IMR-90 (cell line): ENCODE measurements at regions not wholly inside any gene's neighbourhood (a gene's known extent, or its start where the extent isn't known, plus 50 kb on each side); places are given as distances from the start of the nearest gene placed in this dataset.

ENCODE experiments used
- CEBPB ChIP-seq: IDR thresholded peaks from 2 replicates; pipeline ENCODE4 v1.6.1; 2012; ENCODE audit warnings: low read depth, low read length, improper control_type of control experiment
- CHD1 ChIP-seq: IDR thresholded peaks from 2 replicates; pipeline ENCODE4 v1.6.1; 2012; ENCODE audit warnings: low read depth, low read length, improper control_type of control experiment
- MAZ ChIP-seq: IDR thresholded peaks from 2 replicates; pipeline ENCODE4 v1.6.1; 2012; ENCODE audit warnings: low read depth, mild to moderate bottlenecking, low read length, improper control_type of control experiment, moderate library complexity, borderline replicate concordance
- MXI1 ChIP-seq: IDR thresholded peaks from 2 replicates; pipeline ENCODE4 v1.6.1; 2012; ENCODE audit warnings: low read depth, mild to moderate bottlenecking, low read length, moderate library complexity, borderline replicate concordance
- NFE2L2 ChIP-seq: fragments of 150-350 bp; IDR thresholded peaks from 2 replicates; pipeline ENCODE4 v1.6.1; 2016; ENCODE audit warnings: low read depth, mild to moderate bottlenecking, low read length
- POLR2A ChIP-seq: IDR thresholded peaks from 2 replicates; pipeline ENCODE4 v1.6.1; 2012; ENCODE audit warnings: mild to moderate bottlenecking, low read depth, low read length
- RFX5 ChIP-seq: IDR thresholded peaks from 2 replicates; pipeline ENCODE4 v1.8.0; 2012; ENCODE audit warnings: low read depth, mild to moderate bottlenecking, low read length, moderate library complexity
- SMC3 ChIP-seq: fragments of 150-350 bp; IDR thresholded peaks from 2 replicates; pipeline ENCODE4 v1.6.1; 2016; ENCODE audit warnings: low read depth, mild to moderate bottlenecking, antibody characterized with exemption, low read length, moderate library complexity
- TF ChIP-seq, protein P1 (sequence below): conservative IDR thresholded peaks from 2 replicates; pipeline ENCODE4 v1.5.1; 2012; ENCODE audit warnings: mild to moderate bottlenecking, low read depth, low read length, improper control_type of control experiment
- TF ChIP-seq, protein P2 (sequence below): fragments of 150-350 bp; IDR thresholded peaks from 2 replicates; pipeline ENCODE4 v1.6.1; 2016; ENCODE audit warnings: low read depth, mild to moderate bottlenecking, low read length, moderate library complexity, borderline replicate concordance
- TF ChIP-seq, protein P3 (sequence below): fragments of 150-350 bp; IDR thresholded peaks from 2 replicates; pipeline ENCODE4 v1.6.1; 2017; ENCODE audit warnings: mild to moderate bottlenecking, antibody characterized with exemption, low read length, low read depth

DNA sequence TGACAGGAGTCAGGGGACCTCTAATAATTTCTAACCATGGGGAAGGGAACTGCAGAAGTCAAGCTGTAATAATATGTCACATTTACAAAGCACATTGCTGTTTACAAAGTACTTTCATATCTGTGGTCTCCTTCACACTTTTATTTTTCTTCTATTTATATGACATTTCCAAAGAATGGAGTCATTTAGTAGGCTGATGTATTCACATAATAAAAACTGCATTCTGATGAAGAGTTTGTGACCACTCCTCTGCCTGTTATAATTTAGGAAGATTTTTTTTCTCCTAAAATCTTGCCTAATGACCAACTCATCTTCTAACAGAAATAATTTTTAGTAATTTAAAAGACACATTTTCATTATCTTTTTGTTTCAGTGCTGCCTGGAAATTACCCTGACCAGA is 272.2 kb upstream of the VEPH1 start:
- TF ChIP-seq POLR2A (no peak), SMC3 (no peak), CEBPB (no peak), CHD1 (no peak), MXI1 (no peak), MAZ (no peak), RFX5 (no peak), NFE2L2 (no peak)
- TF ChIP-seq, protein P1, sequence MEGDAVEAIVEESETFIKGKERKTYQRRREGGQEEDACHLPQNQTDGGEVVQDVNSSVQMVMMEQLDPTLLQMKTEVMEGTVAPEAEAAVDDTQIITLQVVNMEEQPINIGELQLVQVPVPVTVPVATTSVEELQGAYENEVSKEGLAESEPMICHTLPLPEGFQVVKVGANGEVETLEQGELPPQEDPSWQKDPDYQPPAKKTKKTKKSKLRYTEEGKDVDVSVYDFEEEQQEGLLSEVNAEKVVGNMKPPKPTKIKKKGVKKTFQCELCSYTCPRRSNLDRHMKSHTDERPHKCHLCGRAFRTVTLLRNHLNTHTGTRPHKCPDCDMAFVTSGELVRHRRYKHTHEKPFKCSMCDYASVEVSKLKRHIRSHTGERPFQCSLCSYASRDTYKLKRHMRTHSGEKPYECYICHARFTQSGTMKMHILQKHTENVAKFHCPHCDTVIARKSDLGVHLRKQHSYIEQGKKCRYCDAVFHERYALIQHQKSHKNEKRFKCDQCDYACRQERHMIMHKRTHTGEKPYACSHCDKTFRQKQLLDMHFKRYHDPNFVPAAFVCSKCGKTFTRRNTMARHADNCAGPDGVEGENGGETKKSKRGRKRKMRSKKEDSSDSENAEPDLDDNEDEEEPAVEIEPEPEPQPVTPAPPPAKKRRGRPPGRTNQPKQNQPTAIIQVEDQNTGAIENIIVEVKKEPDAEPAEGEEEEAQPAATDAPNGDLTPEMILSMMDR: no peak
- TF ChIP-seq, protein P2, sequence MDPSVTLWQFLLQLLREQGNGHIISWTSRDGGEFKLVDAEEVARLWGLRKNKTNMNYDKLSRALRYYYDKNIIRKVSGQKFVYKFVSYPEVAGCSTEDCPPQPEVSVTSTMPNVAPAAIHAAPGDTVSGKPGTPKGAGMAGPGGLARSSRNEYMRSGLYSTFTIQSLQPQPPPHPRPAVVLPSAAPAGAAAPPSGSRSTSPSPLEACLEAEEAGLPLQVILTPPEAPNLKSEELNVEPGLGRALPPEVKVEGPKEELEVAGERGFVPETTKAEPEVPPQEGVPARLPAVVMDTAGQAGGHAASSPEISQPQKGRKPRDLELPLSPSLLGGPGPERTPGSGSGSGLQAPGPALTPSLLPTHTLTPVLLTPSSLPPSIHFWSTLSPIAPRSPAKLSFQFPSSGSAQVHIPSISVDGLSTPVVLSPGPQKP: no peak
- TF ChIP-seq, protein P3, sequence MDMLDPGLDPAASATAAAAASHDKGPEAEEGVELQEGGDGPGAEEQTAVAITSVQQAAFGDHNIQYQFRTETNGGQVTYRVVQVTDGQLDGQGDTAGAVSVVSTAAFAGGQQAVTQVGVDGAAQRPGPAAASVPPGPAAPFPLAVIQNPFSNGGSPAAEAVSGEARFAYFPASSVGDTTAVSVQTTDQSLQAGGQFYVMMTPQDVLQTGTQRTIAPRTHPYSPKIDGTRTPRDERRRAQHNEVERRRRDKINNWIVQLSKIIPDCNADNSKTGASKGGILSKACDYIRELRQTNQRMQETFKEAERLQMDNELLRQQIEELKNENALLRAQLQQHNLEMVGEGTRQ: no peak
